Left forelimb (tissue), 1 donor: ENCODE measurements at regions not wholly inside any gene's neighbourhood (a gene's known extent, or its start where the extent isn't known, plus 50 kb on each side); places are given as distances from the start of the nearest gene placed in this dataset.

Source experiments
- DNase-seq: peaks from one replicate; pipeline ENCODE4 v3.0.0-alpha.2; 2018; ENCODE audit warnings: low spot score

DNA sequence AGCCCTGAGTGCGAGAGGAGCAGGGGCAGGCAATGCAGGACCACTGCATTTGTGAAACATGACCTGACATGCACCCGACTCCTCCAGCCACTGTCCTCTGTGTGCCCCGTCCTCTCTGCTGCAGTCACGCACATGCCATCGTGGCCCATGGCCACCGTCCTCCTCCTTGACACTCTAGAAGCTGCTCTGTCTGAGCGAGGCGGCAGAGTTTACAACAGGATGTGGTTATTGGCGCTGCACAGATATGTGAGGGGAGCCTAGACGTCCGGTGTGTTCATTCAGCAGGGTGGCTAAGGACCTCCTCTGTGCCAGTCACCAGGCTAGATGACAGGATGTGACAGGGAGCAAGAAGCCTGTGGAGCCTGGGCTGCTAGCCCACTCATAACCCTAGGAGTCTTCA is 277.8 kb downstream of the FOXO1 start:
- DNase-seq = no peak

DNA sequence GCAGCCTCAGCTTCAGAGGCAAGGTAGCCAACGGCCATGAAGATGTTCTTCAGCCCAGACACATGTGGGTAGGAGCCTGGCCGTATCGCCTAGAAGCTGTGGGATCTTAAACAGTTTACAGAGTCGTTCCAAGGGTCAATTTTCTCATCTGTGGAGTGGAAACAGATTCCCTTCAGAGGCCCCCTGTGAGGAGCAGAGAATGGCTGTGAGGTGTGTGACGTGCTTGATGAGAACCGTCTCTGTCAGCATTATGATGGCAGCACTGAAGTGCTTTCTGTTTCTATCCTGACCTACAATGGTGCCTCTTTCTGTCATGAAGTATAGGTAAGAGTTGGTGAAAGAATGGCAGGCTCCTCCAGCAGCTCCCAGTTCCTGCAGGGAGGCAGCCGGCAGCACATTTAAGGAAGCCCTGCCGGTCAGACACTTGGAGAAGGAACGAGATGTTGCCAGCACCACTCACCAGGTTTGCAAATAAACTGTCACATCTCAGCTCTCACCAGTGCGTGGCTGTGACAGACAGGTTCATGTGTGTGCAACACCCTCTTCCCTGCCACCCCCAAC is 277.3 kb downstream of the FOXO1 start:
- no peak for DNase-seq

DNA sequence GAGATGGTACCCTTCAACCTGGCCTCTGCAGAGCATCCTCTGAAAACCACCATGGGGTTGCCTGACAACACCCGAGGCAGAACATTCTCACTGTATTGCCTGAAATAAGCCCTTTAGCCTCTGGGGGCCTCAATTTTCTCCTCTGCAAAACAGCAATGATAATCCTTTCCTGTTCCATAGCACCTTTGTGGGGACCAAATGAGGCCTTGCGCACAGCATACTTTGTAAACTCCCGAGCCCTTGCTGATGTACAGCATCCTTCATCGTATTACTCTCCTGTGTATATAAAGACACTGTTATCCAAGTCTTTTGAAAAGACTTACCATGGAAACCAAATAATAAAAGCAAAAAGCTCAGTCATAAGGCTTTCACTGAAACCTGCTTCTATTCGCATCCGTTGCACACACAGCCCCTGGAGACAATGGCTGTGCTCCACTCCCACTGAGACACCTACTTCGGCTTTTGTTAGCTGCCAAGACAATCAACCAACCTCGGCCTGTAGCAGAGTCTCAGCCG is 276.0 kb downstream of the FOXO1 start:
- DNase-seq = no peak

DNA sequence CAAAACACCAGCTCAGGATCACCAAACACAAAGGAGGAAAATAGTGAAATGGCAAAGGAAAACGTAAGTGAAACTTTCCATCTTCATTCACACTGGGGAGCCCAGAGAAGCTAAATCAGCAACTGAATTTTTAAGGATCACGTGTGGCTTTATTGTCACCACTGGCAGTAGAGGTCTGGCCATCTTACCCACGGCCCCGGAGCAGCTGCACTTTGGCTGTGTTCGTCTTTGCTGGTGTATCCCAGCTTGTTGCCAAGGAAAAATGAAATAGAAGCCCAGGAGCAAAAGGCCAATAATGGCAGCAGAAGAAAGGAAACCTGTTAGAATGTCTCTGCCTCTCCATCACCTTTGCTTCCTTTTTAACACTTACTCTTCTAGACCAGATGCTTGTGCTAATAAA is 274.7 kb downstream of the FOXO1 start:
- DNase-seq = no peak

DNA sequence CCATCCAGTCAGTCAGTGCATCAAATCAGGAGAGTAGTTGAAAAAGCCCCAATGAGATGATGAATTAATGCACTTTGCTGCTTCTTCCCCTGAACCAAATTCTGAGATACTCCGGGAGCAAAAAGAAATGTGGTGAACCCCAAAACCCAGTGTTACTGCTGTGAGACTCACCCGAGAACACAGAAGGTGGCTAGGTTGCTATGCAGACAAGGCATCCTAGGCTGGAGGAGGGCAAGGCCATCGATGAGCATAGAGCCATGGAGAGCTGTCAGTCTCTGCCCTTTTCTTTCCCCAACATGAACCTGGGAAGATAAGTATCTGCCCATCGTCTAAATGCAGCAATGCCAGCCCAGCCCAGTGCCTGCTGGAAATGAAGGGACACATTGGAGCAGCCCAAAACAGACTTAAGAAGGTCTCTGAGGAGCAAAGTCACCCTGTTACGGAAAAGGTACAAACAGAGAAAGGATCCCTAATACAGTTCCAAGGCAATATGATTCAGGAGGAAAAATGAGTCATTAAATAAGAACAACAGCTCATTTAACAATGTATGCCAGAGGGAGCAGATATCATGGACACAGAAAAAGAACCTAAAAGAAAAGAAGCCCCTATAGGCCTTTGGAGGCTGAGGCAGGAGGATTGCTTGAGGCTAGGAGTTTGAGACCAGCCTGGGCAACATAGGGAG is 272.0 kb downstream of the FOXO1 start:
- no peak for DNase-seq

DNA sequence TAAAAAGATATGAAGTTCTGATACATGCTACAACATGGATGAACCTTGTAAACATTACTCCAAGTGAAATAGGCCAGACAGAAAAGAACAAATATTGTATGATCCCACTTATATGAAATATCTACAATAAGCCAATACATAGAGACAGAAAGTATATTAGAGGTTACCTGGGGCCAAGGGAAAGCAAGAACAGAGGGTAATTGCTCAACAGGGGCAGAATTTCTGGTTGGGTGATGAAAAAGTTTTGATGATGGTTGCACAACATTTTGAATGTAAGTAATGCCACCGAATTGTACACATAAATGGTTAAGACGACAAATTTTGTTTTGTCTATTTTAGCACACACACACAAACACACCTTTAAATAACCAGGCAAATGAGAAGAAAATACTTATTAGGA is 268.4 kb downstream of the FOXO1 start:
- no peak for DNase-seq

DNA sequence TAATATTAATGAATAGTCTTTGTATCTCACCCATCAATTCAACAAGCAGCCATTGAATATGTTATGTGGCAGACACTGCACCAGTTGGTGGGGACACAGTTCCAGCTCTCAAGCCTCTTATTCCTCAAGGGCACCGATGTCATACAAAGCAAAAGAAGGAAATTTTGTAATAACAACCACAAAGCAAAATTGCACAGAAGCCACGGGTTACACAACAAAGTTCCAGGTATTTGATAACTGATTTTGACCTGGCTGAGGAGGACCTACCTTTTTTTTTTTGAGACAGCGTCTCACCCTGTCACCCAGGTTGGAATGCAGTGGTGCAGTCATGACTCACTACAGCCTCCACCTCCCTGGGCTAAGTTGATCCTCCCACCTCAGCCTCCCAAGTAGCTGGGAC is 266.7 kb downstream of the FOXO1 start:
- no peak for DNase-seq

DNA sequence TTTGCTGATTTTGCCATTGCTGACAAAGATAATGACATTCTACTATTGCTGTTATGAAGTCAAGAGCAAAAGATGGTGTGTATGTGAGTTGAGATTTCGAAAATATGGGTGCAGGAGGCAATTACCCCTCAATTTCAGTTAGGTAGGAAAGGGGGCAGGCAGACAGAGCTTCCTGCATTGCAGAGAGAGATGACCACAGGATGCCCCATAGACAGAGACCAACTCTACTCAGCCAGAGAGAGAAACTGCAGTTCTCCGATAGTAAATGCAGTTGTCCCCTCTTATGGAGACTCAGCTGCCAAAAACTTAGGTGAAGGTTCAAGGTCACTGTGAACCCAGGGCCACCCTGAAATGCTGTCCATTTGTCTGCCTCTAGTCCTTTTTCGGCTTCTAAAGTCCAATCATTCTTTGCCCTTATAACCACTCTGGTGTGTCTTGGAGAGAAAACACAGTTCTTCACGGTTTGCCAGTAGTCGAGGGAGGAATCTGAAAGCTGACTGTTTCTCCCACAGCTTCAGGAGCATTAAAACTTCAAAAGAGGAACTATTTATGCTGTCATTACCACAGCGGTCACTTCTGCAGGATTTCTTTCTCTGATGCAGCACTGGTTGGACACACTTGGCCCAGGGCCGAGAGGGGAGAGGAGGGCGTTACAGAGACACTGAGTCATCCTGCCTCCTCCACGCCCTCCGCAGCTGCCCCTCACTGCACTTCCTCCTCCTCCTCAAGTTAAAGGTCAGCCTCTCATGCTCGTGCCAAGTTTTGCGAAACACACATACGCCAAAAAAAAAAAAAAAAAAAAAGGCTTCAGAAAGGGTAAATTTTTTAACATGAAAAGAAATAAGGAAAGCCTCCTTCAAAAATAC is 264.3 kb downstream of the FOXO1 start:
- peak; percentile 80 for DNase-seq

DNA sequence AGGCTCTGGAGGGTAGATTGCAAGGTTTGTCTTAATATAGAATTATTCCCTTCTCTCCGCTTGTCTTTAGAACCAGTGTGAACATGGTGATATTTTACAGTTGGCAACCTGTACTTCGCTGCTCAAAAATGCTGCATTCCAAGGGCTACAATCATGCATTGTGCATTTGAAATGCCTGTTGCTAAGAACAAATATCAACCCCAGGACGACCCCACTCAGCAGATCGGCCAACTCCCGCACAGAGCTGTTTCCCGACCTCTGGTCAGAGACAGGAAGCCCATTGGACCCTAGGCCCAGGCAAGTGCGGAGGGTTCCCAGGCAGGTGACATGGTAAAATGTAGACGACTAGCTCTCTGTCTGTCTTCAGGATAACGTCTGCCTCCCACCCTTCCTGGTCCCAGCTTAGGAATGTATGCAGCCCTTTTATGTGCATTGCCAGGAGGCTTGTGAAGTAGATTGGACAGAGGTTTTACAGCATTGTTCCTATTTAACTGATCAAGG is 263.5 kb downstream of the FOXO1 start:
- DNase-seq = no peak

DNA sequence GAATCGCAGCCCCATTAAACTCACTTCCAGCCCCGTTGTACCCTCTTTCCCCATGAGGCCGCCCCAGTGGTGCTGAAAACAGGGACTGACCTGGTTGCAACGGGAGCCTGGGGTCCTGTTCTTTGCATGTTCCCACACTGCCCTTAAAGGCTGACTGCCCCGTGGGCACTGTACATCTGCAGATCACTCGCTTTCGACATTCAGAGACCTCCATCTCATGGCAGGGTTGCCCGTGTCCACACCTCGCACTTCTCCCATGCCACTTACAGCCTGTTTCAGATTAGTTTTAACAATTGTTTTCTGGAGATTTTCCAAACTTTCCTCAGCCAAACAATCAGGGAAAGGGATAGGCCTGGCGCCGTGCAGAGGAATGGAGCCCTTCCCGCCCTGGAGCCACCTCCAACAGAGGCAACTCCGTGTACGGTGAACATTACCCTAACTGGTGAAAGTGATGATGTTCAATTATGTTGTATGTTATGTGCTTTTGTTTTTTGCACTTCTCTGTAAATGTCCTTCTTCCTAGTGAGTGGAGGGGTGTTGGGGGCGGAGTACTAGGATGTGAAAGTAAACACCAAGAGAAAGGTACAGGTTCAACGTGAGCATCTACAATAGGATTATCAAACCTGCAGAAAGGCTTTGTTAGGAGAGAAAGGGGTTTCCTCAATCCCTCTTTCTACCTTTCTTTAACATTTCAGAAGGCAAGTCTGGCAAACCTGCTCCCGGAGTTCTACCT is 262.8 kb downstream of the FOXO1 start:
- DNase-seq = no peak

DNA sequence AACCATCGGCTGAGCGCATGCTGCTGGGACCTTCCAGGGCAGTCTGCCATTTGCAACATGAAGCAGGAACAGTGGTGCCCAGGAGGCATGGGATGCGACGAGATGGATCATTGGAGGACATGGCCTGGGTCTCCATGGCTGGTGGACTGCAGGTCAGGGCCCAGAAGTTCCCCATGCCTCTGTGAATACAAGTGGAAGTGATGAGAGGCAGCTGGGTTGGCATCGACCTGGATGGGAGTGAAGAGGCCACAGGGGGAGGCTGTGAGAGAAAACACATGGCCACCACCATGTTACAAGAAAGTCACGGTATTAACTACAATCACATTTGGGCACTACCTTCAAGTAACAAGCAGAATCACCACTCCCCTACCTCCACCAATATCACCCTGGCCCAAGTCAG is 262.0 kb downstream of the FOXO1 start:
- no peak for DNase-seq

DNA sequence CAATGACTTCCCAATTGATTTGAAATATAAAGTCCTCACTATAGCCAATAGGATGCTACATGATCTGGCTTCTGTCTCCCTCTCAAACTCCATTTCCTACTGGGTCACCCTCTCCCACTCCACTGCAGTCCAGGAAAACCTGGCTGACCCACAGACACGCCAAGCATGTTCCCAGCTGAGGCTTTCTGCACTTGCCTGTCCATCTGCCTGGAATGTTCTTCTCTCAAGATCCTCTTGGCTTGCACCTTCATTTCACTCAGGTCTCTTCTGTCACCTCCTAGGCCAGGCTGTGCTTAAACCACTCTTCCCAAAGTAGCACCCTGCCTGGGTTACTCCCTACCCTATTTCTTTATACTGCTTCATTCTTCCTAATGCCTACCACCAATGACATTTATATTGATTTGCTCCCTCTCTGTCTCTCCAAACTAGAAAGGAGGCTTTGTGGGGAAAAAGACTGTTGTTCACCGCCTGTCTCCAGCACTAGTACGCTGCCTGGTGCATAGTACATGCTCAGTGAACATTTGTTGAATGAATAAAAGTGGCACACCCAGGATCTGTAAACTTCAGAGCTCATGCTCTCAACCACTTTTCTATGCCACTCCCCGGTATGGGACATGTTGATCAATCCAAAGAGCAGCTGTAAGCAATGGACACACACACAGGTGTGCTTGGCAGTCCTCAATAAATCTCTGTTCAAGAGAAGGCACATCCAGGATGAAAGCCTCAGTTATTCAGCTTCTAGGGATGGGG is 261.3 kb downstream of the FOXO1 start:
- DNase-seq = no peak

DNA sequence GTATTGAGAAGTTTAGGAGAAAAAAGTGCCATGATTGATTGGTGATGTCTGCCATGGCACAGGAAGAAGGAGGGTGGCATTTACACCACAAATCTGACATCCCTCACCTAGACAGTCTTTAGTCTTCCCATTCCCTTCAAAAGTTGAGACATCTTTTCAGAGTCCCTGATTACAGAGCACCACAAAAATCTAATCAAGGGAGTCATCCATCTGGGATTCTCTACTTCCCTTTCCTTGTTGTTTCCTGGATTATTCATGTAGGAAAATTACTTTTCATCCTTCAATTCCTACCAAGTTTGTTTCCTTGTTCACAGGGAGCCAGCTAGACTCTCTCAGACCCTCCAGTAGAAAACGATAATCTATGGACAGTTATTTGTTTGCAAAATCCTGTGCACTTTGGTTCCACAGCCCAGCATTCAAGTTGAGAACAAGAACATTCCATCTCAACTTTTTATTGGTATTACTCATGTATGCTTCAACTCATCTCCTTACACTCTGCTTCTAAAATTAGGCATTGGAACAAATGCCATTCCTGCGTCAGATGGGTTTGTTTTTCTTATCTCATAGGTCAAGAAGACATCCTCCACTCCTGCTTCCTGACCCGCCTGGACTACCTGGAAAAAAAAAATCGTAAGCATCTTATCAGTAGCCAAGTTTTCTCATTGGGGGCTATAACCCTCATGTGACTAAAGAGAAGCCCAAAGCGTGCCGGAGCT is 259.9 kb downstream of the FOXO1 start:
- DNase-seq = no peak

DNA sequence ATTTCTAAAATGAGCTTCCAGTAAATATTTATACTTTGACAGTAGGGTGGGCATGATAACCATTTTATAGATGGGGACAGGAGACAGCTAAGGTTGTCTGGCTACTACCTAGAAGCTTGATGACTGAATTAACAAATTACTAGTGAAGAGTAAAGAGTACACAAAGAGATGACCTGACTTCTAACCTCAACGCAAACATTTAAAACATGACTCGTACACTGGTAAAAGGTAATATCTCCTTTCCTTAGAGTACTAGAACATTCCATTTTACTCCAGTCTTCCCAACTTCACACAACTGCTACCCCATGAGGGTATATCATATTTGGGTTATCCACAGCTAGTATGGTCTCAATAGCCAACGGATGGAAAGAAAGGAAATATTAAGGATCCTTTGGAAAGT is 258.9 kb downstream of the FOXO1 start:
- no peak for DNase-seq

DNA sequence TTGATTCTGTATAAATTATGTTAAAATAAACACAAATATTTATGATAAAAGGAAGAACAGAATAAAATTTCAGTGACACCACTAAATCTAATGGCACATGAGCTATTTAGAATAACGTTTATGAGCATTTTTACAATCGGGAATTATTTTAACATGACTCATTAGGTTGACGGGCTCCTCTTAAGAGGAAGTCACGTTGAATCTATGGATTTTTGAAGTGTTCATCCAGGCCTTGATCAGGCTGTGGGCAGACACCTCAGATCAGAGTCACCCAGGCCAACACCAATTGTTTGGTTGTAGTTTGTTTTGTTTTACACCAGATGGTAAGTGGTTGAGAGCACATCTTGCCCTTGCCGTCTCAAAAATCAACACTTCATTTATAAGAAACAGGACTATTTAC is 257.8 kb downstream of the FOXO1 start:
- DNase-seq = no peak

DNA sequence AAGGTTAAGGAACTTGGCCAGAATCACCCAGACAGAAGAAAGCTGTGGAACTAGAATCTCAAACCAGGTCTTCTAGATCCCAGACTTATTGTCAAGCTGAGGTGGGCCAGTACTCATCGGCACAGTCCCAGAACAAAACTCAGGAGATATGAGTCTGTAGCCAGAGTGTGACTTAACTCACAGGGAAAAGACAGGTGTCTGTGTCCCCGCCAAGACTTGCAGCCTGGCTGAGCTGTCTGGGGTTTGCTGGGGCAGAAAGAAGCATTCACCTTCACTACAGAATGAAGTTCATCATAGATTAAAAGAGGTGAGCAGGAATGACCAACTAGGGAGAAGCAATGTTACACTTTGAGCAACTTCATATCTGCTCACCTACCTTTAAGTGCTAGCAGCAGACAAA is 257.2 kb downstream of the FOXO1 start:
- no peak for DNase-seq

DNA sequence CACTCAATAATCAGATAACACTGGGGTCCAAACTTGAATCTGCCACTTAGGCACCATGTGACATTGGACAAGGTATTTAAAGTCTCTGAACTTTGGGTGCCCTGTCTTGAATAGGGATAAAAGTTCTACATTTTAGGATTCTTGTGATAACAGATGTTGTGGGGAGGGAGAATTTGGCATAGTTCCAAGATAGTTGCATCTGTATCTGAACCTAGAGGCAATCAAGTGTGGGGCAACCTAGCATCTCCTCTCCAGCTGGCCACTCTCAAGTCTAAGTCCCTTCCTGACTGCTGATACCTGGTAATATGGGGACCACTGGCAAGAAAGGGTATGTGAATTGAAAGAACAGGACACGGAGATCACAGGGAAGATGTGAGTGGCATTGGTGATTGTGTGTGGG is 256.1 kb downstream of the FOXO1 start:
- no peak for DNase-seq

DNA sequence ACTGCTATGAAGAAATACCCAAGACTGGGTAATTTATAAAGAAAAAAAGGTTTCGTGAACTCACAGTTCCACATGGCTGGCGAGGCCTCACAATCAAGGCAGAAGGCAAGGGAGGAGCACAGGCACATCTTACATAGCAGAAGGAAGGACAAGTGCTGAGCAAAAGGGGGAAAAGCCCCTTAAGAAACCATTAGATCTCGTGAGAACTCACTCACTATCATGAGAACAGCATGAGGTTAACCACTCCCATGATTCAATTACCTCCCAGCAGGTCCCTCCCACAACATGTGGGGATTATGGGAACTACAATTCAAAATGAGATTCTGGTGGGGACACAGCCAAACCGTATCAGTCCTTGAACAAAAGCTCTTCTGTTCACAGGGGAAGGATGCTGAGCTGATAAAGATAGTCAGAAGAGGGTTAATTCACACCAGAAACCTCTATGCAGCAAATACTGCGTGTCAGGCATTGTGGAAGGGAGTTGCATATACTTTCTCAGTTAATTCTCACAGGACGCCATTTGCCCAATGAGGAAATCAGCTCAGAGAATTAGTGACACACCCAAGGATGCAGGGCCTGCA is 246.2 kb downstream of the FOXO1 start:
- DNase-seq = no peak

DNA sequence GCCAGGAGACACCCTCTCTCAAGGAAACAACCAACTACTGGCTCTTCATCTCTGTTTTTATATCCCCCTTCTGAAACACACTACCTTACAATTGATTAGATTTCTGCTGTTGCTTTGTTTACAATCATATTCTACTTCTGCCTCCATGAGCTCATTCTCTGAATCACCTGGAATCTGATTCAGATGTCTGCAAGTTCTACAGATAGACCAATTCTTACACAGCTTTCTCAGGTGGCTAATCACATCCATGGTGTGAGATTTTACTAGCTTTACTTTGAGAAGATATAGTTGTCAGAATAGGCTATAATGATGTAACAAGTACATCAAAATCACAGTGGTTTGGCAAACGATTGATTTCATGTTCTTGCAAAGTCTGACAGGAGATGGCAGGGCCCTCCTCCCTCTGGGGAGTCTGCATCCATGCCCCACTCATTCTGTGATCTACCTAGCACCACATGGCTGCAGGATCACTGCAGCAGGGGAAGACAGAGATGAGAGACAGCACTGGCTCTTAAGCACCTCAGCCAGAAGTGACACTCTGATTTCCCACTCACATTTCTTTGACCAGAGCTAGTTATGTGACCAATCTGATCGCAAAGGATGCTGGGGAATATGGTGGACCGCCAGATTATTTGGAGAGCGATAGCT is 243.7 kb downstream of the FOXO1 start:
- DNase-seq = no peak

DNA sequence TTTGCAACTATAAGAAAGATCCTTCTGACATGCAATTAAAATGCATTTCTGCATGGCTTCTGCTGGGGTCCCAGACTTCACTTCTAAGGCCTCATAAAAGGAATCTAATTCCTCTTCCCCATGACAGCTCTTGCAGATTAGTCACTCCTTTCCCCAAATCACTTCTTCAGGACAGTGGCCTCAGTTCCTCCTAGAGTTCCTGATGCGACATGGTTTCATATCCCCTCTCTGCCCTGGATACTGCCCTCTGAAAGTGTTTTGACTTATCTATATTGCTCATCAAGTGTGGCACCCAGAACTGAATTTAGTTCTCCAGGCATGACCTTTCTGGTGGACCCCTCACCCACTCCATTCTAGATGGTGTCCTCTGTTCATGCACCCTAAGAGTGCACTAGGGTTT is 238.1 kb downstream of the FOXO1 start:
- no peak for DNase-seq
